ENCODE measurements at regions not wholly inside any gene's neighbourhood (a gene's known extent, or its start where the extent isn't known, plus 50 kb on each side); places are given as distances from the start of the nearest gene placed in this dataset.
"Not testable (repeated sequence)": the region's sequence is repeated elsewhere in the genome, so short reads cannot be mapped to it uniquely, and the experiment has no call there.

DNA sequence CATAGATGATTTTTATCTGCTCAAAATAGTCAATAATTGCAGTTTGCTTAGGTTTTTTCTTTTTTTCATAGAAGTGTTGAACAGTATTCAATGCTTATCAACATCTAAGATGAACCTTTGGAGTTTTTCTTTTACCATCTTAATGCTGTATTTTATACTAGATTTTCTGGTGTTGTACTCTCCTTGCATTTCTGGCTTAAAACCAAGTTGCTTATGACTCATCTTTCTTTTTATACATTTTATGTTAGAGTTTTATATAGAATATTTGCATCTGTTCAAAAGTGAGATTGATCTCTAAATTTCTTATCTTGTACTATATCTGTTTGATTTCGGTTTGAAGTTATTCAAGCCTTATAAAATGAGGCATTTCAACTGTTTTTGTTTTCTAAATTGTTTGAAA is 232.5 kb downstream of the RFPL4B start:
- DNase-seq (ENCODE audit: low read depth): no peak

DNA sequence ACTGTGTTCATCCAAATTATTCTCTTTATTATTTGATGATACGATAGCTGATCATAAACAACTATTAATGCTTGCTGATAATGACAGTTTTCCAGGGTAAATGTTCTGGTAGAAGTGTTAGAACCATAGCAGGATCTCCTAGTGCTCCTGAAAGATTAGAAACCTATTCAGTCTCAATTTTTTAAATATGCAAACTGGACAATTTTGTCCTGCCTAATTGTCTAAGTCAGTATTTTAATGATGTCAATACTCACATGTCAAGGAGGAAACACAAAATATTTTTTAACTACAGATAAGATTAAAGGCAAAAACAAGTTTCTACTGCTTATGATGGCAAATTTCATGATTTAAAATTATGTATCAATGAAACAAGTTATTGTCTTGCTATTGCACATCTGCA is 233.9 kb downstream of the RFPL4B start:
- no peak for DNase-seq (ENCODE audit: low read depth)

DNA sequence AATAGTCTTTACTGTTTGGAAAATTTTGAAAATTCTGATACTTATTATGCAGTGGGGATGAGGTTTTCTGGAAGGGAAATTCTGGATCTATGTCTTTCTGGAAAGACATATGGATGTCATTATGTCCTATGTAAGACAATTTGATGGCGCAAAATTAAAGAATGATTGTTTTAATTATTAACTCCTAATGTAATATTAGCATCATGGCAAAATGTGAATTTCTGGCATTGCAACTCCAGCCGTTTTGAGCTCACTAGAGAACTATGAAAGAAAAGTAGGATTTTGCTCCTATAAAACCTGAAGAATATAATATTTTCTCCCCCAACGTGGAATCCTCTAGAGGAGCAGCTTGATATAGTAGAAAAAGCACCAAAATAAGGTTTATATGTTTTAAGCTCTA is 243.2 kb downstream of the RFPL4B start:
- DNase-seq (ENCODE audit: low read depth): no peak

DNA sequence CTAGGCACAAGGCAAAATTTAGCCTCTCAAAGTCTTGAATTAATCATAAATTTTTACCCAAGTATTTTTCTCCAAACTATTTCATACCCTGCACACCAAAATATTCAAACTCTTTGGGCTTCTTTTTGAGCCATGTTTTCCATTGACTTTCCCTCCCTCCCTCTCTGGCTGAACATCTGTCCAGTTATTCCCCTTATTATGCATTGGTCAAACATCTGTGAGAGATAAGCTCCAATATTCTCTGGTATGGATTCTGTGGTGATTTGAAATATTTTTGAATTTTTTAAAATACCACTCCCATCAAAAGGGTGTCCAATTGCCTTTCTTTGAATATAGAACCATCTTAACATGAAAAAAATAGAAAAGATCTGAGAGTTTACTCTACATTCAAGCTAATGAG is 244.2 kb downstream of the RFPL4B start:
- no peak for DNase-seq (ENCODE audit: low read depth)

DNA sequence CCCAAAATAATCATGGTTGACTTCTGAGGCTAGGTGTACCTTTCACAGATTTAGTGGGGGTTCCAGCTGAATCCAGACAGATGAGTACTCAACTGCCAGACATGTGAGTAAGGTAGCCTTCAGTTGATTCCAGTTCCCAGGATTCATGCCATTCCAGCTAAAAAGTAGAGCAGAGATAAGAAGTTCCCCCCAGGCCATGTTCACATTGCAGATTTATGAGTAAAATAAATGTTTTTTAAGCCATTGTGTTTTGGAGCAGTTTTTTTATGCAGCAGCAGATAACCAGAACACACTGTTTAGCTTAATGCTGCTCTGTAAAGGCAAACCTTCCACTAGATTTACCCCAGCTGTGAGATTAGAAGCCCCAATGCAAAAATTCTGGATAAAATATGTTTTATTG is 245.0 kb downstream of the RFPL4B start:
- no peak for DNase-seq (ENCODE audit: low read depth)

GRCh38 chr6:112594886-112595594 is 247.9 kb downstream of the RFPL4B start:
- DNase-seq (ENCODE audit: low read depth): no peak

DNA sequence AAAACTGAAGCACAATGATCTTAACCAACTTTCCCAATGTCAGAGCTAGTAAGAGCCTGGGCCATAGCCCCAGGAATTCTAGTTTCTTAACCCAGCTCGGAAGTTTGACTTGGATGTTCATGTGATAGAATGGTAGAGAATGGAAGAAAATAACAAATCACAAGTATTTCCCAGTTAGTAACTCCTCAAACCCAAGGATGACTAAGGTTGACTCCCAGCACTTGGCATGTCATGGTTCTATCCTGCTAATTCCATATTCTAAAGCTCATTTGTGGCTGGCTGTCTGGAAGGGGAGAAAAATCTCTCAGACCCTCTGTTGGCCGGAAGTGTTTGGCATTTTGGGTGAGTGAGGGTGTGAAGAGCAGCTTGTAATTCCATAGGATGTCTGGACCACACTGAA is 248.7 kb downstream of the RFPL4B start:
- DNase-seq (ENCODE audit: low read depth): no peak

GRCh38 chr6:112597176-112597575 is 250.0 kb downstream of the RFPL4B start:
- no peak for DNase-seq (ENCODE audit: low read depth)

DNA sequence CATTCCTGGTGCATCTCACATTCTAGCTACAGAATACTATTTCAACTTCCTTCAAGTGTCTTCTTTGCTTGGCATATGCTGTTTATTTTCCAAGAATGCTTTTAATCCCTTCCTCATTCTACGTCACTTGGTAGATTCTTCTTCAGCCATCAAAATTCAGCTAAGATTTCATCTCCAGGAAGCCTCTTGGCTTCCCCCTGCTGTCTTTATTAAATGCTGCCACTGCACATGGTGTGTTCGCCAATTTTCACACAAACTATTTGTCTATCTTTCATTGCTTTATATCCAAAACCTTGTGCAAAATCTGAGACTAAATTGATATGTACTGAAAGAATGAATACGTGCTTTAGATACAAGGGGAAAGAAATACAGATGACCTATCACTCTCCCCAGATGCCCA is 253.0 kb downstream of the RFPL4B start:
- no peak for DNase-seq (ENCODE audit: low read depth)

GRCh38 chr6:112603726-112604125 is 256.6 kb downstream of the RFPL4B start:
- peak; percentile 36 for DNase-seq (ENCODE audit: low read depth)

DNA sequence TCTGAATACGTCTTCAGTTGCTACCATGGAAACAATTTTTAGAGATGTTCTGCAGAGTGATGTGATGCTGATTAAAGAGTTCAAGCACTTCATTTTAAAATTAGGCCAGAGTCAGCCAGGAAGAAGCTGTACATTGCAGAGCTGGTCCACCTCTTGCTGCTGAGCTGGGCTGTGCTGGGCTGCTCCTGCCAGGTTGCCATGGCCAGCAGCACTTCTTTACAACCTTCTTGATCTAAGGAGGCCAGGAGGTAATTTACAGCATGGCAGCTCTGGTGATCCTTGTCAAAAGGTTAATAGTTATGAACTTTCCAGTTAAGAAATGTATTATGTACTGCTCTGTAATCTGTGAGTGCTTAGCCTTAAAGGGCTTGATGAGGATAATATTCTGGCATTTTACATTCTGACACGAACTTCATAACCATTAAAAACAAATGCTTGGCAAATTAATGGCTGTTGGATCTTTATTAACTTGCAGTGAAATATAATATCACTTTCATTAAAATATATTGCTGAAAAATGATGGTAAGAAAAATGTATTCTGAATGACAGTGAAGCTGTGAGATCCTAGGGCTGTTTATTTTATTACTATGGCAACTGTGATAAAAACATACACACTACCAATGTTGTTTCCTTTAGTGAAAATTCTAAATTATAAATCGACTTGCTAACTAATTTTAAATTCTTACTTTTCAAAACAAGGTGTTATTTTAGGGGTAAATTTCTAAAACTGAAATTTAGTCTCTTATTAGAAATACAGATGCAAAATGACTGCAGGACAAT is 259.7 kb downstream of the RFPL4B start:
- no peak for DNase-seq (ENCODE audit: low read depth)

GRCh38 chr6:112608925-112609324 is 261.8 kb downstream of the RFPL4B start:
- DNase-seq (ENCODE audit: low read depth): not testable (repeated sequence)

DNA sequence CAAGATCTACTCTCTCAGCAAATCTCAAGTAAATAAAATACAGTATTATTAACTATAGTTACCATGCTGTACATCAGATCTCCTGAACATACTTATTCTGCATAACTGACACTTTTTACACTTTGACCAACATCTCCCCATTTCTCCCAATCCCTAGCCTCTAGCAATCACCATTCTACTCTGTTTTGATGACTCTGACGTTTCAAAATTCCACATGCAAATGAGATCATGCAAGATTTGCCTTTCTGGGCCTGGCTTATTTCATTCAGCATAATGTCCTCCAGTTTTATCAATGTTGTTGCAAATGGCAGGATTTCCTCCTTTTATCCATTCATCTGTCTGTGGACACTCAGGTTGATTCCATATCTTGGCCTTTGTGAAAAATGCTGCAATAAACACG is 266.3 kb downstream of the RFPL4B start:
- DNase-seq (ENCODE audit: low read depth): no peak

- DNase-seq (ENCODE audit: low read depth): no peak
Measured at GRCh38 chr6:112618849-112619248, 271.7 kb downstream of the RFPL4B start.

GRCh38 chr6:112620812-112621569 is 273.9 kb downstream of the RFPL4B start:
- DNase-seq (ENCODE audit: low read depth): no peak

DNA sequence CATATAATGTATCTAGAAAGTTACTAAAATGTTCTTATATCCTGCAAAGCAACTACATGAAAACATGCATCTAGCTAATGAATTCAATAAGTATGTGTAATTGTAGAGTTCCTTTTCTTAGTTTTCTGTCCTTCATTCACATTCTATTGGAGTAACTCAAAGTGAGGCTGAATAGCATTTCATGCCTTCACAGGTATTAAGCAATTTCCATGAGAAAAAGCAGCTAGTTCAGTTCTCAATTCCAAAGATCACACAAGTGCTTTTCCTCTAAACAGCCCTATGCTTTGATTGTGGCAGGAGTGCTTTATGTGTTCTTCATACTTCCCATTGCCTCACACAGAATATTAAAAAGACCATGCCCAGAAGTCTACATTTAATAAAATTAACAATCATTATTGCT is 274.9 kb downstream of the RFPL4B start:
- no peak for DNase-seq (ENCODE audit: low read depth)

DNA sequence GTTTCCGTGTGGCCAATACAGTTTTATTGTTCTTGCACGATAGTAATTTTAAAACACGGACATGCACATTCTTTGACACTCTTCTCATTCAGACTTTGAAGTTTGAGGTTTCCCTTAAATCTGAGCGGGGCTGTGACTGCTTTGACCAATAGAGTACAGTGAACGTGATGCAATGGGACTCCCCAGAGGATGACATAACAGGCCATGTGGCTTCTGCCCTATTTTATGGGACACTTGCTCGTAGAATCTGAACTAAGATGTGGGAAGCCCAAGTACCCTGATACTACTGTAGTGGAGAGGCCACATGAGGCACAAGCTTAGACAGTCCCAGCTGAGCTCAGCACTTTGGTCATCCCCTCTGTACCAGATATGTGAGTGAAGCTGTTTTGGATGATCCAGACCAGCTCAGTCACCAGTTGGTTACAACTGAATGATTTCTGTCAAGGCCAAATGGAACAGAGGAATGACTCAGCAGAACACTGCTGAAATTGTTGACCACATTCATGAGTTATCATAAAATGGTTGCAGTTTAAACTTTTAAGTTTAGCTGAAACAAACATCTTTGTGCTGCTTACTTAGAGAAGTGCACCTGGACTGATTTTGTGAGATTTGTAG is 279.4 kb downstream of the RFPL4B start:
- DNase-seq (ENCODE audit: low read depth): no peak

- no peak for DNase-seq (ENCODE audit: low read depth)
Measured at GRCh38 chr6:112634376-112634775, 287.2 kb downstream of the RFPL4B start.

DNA sequence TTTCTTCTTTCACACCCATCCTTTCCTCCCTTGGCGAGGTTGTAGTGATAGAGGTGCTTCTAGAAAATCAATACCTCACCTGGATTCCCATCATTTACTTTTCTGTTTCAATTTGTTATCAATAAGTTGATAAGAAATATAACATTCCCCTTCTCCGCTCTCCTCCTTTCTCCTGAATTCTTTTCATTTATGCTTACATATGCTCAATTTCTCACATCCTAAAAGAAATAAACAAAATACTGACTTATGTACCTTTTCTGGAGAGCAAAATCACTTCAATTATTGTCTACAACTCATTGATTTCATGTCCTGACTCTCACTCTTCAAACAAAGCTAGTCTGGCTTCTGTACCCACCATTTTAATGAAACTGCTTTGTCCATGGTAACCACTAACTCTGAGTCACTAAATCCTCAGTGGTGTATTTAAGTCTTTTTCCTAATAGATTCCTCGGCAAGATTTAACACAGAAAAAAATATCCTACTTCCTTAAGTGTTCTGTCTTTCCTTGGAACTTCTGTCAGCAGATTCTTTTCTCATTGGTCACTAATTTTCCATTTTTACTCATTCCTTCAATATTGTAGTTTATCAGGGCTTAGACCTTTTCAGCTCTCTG is 289.6 kb downstream of the RFPL4B start:
- DNase-seq (ENCODE audit: low read depth): no peak

DNA sequence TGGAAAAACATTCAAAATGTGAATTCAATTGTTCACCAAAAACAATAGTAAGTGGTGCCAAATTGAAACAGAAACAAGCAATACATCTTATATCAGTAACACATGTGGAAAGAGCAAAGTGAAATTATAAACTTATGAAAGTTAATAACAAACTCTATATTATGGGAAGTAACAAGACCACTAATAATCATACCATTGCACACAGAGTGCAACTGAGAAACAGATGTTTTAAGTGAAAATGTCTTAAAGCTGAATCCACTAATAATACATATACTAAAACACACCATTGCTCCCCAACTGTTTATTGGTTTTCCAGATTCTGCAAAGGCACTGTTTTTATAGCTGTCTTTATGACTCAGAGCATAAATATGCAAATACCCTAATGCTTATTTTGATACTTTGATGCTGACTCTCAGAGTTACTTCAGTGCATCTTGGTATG is 292.3 kb downstream of the RFPL4B start:
- peak; percentile 57 for DNase-seq (ENCODE audit: low read depth)

DNA sequence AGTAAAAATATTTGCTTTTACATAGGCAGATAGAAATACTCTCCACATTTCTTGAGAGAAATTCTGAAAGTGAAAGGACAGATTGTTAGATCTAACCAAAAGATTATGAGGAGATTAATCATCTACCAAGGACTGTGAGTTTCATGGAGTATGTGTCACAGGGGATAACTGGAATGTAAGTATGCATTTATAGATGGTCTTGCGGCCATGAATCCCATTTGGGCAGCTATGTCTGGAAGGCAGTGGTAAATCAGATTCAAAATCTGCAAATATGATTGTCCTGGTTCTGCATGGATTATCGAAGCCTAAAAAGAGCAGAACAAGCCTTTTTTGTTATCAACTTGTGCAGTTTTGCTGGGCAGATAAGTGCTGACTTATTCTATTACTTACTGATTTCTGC is 293.8 kb downstream of the RFPL4B start:
- DNase-seq (ENCODE audit: low read depth): peak; percentile 49

- no peak for DNase-seq (ENCODE audit: low read depth)
Measured at GRCh38 chr6:112649853-112650252, 302.7 kb downstream of the RFPL4B start.
